Osteocyte (in vitro differentiated cells): ENCODE measurements at regions not wholly inside any gene's neighbourhood (a gene's known extent, or its start where the extent isn't known, plus 50 kb on each side); places are given as distances from the start of the nearest gene placed in this dataset.

Experiments
- DNase-seq: peaks from one replicate; pipeline ENCODE4 v3.0.0; 2021; ENCODE audit warnings: mixed read lengths; ENCODE audit not compliant: unreplicated experiment; ENCODE audit errors: extremely low spot score
- H3K27ac Mint-ChIP-seq: one replicate; pipeline ENCODE4 v1.8.0; 2021; ENCODE audit warnings: mild to moderate bottlenecking, mixed read lengths; ENCODE audit not compliant: unreplicated experiment
- H3K27me3 Mint-ChIP-seq: one replicate; pipeline ENCODE4 v1.8.0; 2021; ENCODE audit warnings: mixed read lengths; ENCODE audit not compliant: unreplicated experiment
- H3K36me3 Mint-ChIP-seq: one replicate; pipeline ENCODE4 v1.8.0; 2021; ENCODE audit warnings: mixed read lengths; ENCODE audit not compliant: unreplicated experiment
- H3K4me1 Mint-ChIP-seq: one replicate; pipeline ENCODE4 v1.8.0; 2021; ENCODE audit warnings: mixed read lengths; ENCODE audit not compliant: unreplicated experiment
- H3K4me3 Mint-ChIP-seq: one replicate; pipeline ENCODE4 v1.8.0; 2021; ENCODE audit warnings: mild to moderate bottlenecking, moderate library complexity, mixed read lengths; ENCODE audit not compliant: unreplicated experiment
- H3K9me3 Mint-ChIP-seq: one replicate; pipeline ENCODE4 v1.8.0; 2021; ENCODE audit warnings: mixed read lengths; ENCODE audit not compliant: unreplicated experiment
- TF ChIP-seq, protein P1 (sequence below): fragments of 200-600 bp; sonication (generic); IDR thresholded peaks from 2 replicates; pipeline ENCODE4 v1.5.0; 2021; ENCODE audit warnings: antibody characterized with exemption, mild to moderate bottlenecking, moderate library complexity

DNA sequence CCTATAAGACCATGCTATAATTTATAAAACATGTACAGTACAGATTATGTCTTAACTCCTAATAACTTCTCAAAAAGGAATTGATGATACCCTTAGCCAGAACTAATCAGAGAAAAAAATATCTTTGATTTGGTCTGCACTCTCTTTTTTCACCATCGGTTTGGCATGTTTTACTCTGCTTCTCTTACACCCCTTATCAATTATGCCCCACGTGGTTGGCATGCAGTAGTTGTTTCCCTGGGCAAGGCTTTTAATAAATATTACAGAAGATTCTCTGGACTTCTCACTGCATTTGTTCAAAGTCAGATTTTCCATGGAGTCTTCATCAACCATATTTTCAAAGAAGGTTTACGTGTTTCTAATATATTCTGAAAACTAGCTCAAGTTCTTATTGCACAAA lies 167.4 kb upstream of the LRIG3 start:
- no peak overlapping the region for H3K4me3 Mint-ChIP-seq
- peaks cover 70% of the 10 kb centered on the region for H3K4me1 Mint-ChIP-seq
- H3K27ac Mint-ChIP-seq: peak overlapping the region; percentile 12
- no peaks in the 10 kb centered on the region for H3K27me3 Mint-ChIP-seq
- TF ChIP-seq, protein P1, sequence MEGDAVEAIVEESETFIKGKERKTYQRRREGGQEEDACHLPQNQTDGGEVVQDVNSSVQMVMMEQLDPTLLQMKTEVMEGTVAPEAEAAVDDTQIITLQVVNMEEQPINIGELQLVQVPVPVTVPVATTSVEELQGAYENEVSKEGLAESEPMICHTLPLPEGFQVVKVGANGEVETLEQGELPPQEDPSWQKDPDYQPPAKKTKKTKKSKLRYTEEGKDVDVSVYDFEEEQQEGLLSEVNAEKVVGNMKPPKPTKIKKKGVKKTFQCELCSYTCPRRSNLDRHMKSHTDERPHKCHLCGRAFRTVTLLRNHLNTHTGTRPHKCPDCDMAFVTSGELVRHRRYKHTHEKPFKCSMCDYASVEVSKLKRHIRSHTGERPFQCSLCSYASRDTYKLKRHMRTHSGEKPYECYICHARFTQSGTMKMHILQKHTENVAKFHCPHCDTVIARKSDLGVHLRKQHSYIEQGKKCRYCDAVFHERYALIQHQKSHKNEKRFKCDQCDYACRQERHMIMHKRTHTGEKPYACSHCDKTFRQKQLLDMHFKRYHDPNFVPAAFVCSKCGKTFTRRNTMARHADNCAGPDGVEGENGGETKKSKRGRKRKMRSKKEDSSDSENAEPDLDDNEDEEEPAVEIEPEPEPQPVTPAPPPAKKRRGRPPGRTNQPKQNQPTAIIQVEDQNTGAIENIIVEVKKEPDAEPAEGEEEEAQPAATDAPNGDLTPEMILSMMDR: no peak
- H3K36me3 Mint-ChIP-seq: no peaks in the 10 kb centered on the region
- H3K9me3 Mint-ChIP-seq: peaks cover 3% of the 10 kb centered on the region
- no peak for DNase-seq

DNA sequence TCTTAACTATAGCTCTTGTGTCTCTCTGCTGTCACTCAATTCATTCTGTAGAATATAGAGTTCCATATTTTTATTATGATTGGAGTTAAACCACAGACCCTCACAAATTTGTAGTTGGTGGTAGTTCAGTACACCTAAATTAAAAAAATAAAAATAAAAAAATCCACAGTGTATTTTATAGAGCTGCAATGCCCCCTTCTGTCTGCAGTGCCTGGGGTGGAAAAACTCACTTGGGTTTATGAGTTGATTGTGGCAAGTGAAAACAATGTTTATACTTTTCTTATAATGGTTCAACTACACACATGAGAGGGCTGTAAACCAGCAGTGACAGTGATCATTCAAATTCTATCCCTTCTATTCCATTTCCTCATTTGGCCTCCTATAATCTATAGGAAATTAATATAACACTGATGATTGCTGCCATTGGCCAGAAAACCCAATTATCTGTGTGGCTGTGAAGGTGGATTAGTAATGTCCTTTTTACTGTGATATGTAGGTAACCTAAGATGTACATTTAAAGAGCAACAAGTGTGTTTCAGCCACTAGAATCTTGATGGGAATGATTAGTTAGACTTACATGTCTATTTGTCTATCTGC lies 166.9 kb upstream of the LRIG3 start:
- TF ChIP-seq, protein P1: peak; percentile 79
- Mint-ChIP-seq H3K9me3 (peaks cover 3% of the 10 kb centered on the region), H3K4me3 (no peak overlapping the region), H3K4me1 (peaks cover 66% of the 10 kb centered on the region), H3K27me3 (no peaks in the 10 kb centered on the region), H3K27ac (peak overlapping the region; percentile 90), H3K36me3 (no peaks in the 10 kb centered on the region)
- DNase-seq: no peak

DNA sequence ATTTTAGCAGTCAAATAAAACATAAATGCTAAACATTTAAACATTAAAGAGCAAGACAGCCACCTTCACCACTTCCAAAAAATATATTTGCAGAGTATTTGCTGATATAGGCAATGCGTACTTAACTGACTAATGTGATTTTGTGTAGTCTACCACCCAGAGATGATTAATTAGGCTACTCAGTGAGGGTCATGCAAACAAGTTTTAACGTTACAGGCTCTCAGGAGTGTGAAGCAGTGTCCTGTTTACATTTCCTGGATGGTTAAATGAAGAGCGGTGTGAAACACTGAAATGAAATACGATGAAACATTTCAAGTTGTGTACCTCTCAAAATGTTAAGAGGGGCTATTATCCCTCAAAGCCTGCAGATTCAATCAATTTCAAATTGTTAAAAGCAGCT lies 165.8 kb upstream of the LRIG3 start:
- DNase-seq: no peak
- TF ChIP-seq, protein P1: no peak
- peaks cover 63% of the 10 kb centered on the region for H3K4me1 Mint-ChIP-seq
- no peaks in the 10 kb centered on the region for H3K36me3 Mint-ChIP-seq
- no peak overlapping the region for H3K4me3 Mint-ChIP-seq
- peak overlapping the region; percentile 90 for H3K27ac Mint-ChIP-seq
- no peaks in the 10 kb centered on the region for H3K27me3 Mint-ChIP-seq
- H3K9me3 Mint-ChIP-seq: no peaks in the 10 kb centered on the region

DNA sequence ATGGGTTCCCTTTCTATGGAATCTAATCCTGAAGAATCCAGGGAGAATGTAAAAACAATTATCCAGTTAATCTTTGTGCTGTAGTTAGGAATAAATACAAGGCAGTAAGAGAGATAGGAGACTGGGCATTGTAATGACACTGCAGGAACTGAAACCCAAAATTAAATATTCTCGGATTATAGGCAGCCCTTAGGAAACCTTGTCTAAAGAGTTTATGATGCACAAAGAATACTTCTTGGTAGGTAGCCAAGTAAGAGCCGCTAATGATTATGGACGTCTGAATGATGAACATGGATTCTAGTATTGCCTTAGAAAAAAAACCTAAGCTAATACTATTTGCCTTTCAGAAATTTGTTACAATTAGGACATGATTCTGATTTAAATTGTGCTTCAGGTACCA lies 165.4 kb upstream of the LRIG3 start:
- H3K36me3 Mint-ChIP-seq: no peaks in the 10 kb centered on the region
- TF ChIP-seq, protein P1: no peak
- peaks cover 63% of the 10 kb centered on the region for H3K4me1 Mint-ChIP-seq
- no peak for DNase-seq
- peak overlapping the region; percentile 60 for H3K4me3 Mint-ChIP-seq
- no peaks in the 10 kb centered on the region for H3K27me3 Mint-ChIP-seq
- H3K27ac Mint-ChIP-seq: peak overlapping the region; percentile 90
- no peaks in the 10 kb centered on the region for H3K9me3 Mint-ChIP-seq

DNA sequence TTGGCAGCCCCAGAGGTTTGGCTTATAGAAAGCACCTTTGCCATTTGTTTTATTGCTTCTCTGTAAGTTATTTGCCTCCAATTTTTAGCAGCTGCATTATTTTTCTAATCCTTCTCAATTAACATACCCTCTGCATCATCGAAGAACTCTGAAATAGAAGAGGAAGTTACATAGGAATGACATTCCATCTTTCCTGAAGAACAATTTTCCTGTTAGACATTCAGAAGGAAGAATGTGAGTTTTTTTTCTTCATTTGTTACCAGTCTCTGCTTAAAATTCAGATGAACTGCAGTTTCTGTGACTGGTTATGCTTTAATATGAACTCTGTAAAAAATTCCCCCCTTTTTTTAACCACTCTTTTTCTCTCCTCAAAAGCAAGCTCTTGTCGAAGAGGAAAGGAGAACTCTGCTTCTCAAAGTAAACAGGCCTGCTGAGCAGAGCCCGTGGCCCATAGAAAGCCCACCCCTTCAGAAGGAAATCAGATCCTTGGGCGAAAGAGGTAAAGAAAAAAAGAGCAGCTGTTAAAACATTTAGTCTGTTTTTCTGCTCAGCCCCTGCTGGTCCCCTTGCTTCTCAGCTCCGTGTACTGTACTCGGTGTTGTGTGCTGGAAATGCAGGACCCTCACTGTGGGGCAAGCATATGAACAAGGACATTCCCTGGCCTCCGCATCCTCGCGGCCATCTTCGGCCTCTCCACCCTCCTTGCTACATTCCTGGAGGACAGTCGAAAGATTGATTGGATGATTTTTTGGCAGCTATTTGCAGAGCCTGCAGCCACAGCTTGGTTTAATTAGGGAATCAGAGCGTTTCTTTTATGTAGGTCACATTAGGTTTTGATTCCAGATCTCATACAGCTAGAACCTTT lies 164.4 kb upstream of the LRIG3 start:
- peaks cover 64% of the 10 kb centered on the region for H3K4me1 Mint-ChIP-seq
- peak; percentile 91 for DNase-seq
- peak overlapping the region; percentile 90 for H3K27ac Mint-ChIP-seq
- H3K9me3 Mint-ChIP-seq: no peaks in the 10 kb centered on the region
- TF ChIP-seq, protein P1: peak; percentile 45
- H3K36me3 Mint-ChIP-seq: no peaks in the 10 kb centered on the region
- peak overlapping the region; percentile 60 for H3K4me3 Mint-ChIP-seq
- no peaks in the 10 kb centered on the region for H3K27me3 Mint-ChIP-seq
